ENCODE measurements at regions not wholly inside any gene's neighbourhood (a gene's known extent, or its start where the extent isn't known, plus 50 kb on each side); places are given as distances from the start of the nearest gene placed in this dataset.

DNA sequence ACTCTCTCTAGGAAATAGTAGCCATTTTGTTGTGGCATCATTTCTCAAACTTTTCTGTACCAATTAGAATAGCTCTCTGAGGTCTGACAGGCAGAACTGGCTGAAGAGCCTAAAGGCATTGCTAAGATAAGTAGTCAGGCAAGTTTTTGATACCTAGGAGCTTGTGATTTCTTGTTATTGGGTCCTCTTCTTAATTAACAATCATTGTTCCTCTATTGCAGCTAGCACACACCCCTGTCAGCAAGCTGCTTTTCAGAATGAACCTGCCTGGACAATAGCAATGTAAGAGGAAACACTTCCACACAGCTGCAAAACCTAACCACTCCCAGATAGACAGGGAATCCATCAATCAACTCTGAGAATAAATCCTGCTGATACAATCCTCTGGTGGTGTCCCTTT lies 403.9 kb upstream of the TBL1XR1 start:
- Histone ChIP-seq H3K9me3 (replicated peaks; ENCODE audit: control insufficient read depth, insufficient read depth, low read length) (no peaks in the 10 kb centered on the region), H3K9ac (replicated peaks; ENCODE audit: extremely low read depth, insufficient read depth, low read length) (no peak overlapping the region), H3K27me3 (ENCODE audit: control insufficient read depth in 2 of 2, insufficient read depth in 2 of 2, low read length in 2 of 2) (no peaks in the 10 kb centered on the region), H3K79me2 (ENCODE audit: control insufficient read depth, insufficient read depth, low read length) (no peaks in the 10 kb centered on the region), H3K36me3 (ENCODE audit: control insufficient read depth in 2 of 2, extremely low read depth in 1 of 2, insufficient read depth in 2 of 2, low read length in 2 of 2) (no peaks in the 10 kb centered on the region), H2AFZ (ENCODE audit: low read depth, low read length) (no peak overlapping the region), H3K4me2 (ENCODE audit: insufficient read depth, low read length) (no peak overlapping the region), H3K4me3 (replicated peaks in 1 of 3; ENCODE audit: insufficient read depth in 1 of 3, low read depth in 1 of 3, low read length in 3 of 3) (no peak overlapping the region), H3K4me1 (ENCODE audit: control insufficient read depth, extremely low read depth, insufficient read depth, low read length) (peaks cover 31% of the 10 kb centered on the region), H4K20me1 (replicated peaks; ENCODE audit: control insufficient read depth, extremely low read depth, insufficient read depth, low read length) (no peaks in the 10 kb centered on the region), H3K9me1 (replicated peaks; ENCODE audit: control insufficient read depth, extremely low read depth, insufficient read depth, low read length) (no peaks in the 10 kb centered on the region), H3K27ac (ENCODE audit: insufficient read depth, low read depth, low read length) (no peak overlapping the region)
- dilution Hi-C loops (cut with MboI; ENCODE audit: extremely low pct_ligation_motif_present, low sequenced_read_pairs) (no loop called here), intact Hi-C loops (cut with micrococcal nuclease) (loop anchor here (5.0 kb wide), 2 partner anchors 176 to 404 kb away; partner anchors contain the start of gene TBL1XR1)
- FAIRE-seq (no peak), DNase-seq (ENCODE audit: low read depth, low spot score) (no peak)
- ChIA-PET CTCF (interaction anchor here (0.8 kb wide), 1 partner anchor 12 kb away, joined by 3 read pairs; no protein-coding TSS in a partner anchor), POLR2A (no interaction called here)
- TF ChIP-seq POLR2AphosphoS5 (IDR thresholded peaks at IDR 0.05; ENCODE audit: insufficient read depth, low read depth, low read length): no peak
- BruUV-seq (replicated peaks): no TSS peak

DNA sequence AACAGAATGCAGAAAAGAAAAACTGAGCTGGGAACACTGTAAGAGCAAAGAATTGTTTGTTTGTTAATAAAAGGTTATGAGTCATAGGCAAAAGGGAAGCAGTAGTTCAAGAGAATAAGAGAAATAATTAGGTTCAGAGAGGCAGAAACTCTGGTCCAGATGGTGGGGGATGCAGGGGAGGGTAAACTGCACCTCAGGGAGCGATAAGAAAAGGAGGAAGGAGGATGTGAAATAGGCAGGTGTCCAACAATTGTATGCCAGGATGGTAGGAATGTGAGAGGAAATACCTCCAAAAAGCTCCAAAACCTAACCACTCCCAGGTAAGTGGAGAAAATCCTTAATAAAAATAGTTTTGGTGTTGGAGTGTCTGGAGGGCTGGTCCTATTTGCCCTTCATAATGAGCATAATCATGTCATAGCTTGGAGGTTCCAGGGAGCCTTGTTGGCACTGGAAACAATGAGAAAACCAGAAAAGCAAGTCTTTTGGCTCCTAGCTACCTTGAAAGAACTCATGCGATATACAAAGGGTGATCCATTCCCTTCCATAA lies 405.4 kb upstream of the TBL1XR1 start:
- H4K20me1 ChIP-seq (replicated peaks; ENCODE audit: control insufficient read depth, extremely low read depth, insufficient read depth, low read length): no peaks in the 10 kb centered on the region
- no peak overlapping the region for H3K9ac ChIP-seq (replicated peaks; ENCODE audit: extremely low read depth, insufficient read depth, low read length)
- no peaks in the 10 kb centered on the region for H3K27me3 ChIP-seq (ENCODE audit: control insufficient read depth in 2 of 2, insufficient read depth in 2 of 2, low read length in 2 of 2)
- dilution Hi-C loops (cut with MboI; ENCODE audit: extremely low pct_ligation_motif_present, low sequenced_read_pairs): no loop called here
- no peak overlapping the region for H3K4me3 ChIP-seq (replicated peaks in 1 of 3; ENCODE audit: insufficient read depth in 1 of 3, low read depth in 1 of 3, low read length in 3 of 3)
- no TSS peak for BruUV-seq (replicated peaks)
- POLR2A ChIA-PET: no interaction called here
- no peaks in the 10 kb centered on the region for H3K9me3 ChIP-seq (replicated peaks; ENCODE audit: control insufficient read depth, insufficient read depth, low read length)
- intact Hi-C loops (cut with micrococcal nuclease): loop anchor here (2.0 to 5.0 kb wide), 3 partner anchors 175 to 405 kb away; partner anchors contain the start of gene TBL1XR1
- H3K4me1 ChIP-seq (ENCODE audit: control insufficient read depth, extremely low read depth, insufficient read depth, low read length): peaks cover 17% of the 10 kb centered on the region
- H3K4me2 ChIP-seq (ENCODE audit: insufficient read depth, low read length): no peak overlapping the region
- H2AFZ ChIP-seq (ENCODE audit: low read depth, low read length): no peak overlapping the region
- peak; percentile 65 for DNase-seq (ENCODE audit: low read depth, low spot score)
- CTCF ChIA-PET: interaction anchor here (0.7 to 1.2 kb wide), 4 partner anchors 10 to 782 kb away, joined by 3 to 4 read pairs (median 4); no protein-coding TSS in a partner anchor
- no peak for TF ChIP-seq EZH2 (IDR thresholded peaks at IDR 0.05; ENCODE audit: borderline replicate concordance, low read depth, low read length, severe bottlenecking)
- peak; percentile 40 for TF ChIP-seq JUN (IDR thresholded peaks at IDR 0.05; ENCODE audit: borderline replicate concordance, insufficient read depth, insufficient read length, low read depth)
- peak; percentile 48 for TF ChIP-seq FOS (IDR thresholded peaks at IDR 0.05; ENCODE audit: borderline replicate concordance, insufficient read depth, low read length)
- H3K27ac ChIP-seq (ENCODE audit: insufficient read depth, low read depth, low read length): no peak overlapping the region
- H3K9me1 ChIP-seq (replicated peaks; ENCODE audit: control insufficient read depth, extremely low read depth, insufficient read depth, low read length): no peaks in the 10 kb centered on the region
- no peaks in the 10 kb centered on the region for H3K79me2 ChIP-seq (ENCODE audit: control insufficient read depth, insufficient read depth, low read length)
- FAIRE-seq: peak; percentile 65
- H3K36me3 ChIP-seq (ENCODE audit: control insufficient read depth in 2 of 2, extremely low read depth in 1 of 2, insufficient read depth in 2 of 2, low read length in 2 of 2): no peaks in the 10 kb centered on the region
